Omental fat pad (tissue), 3 donors: ENCODE measurements at regions not wholly inside any gene's neighbourhood (a gene's known extent, or its start where the extent isn't known, plus 50 kb on each side); places are given as distances from the start of the nearest gene placed in this dataset.

Source experiments
- ATAC-seq: fragments of 150-250 bp; one replicate; pipeline ENCODE4 v1.9.1; 2016; ENCODE audit warnings: mild to moderate bottlenecking, moderate library complexity; ENCODE audit not compliant: low FRiP score
- DNase-seq: peaks from one replicate; pipeline ENCODE4 v3.0.0-alpha.2; 2019; ENCODE audit warnings: low spot score
- CTCF ChIP-seq, 3 donors: fragments of 450-650 bp; IDR thresholded peaks; one replicate each; pipeline ENCODE4 v1.5.1; 2016 to 2017; ENCODE audit warnings: antibody characterized with exemption in 3 of 3, mild to moderate bottlenecking in 3 of 3, moderate library complexity in 2 of 3

GRCh38 chr18:34540897-34541296 is 169.2 kb upstream of the DTNA start:
- TF ChIP-seq CTCF (IDR thresholded peaks at IDR 0.05), result no peak
- no peak for DNase-seq
- ATAC-seq, result no peak

GRCh38 chr18:34542625-34543024 is 167.5 kb upstream of the DTNA start:
- DNase-seq, result no peak
- TF ChIP-seq CTCF (IDR thresholded peaks at IDR 0.05), result no peak
- ATAC-seq, result no peak

GRCh38 chr18:34543356-34543755 is 166.7 kb upstream of the DTNA start:
- DNase-seq (no peak), ATAC-seq (no peak)
- no peak for TF ChIP-seq CTCF (IDR thresholded peaks at IDR 0.05)

- no peak for DNase-seq
- no peak for ATAC-seq
- TF ChIP-seq CTCF (IDR thresholded peaks at IDR 0.05), result no peak
Observed at GRCh38 chr18:34543945-34544344, 166.2 kb upstream of the DTNA start.

- DNase-seq (no peak), ATAC-seq (no peak)
- no peak for TF ChIP-seq CTCF (IDR thresholded peaks at IDR 0.05)
Observed at GRCh38 chr18:34544930-34545329, 165.2 kb upstream of the DTNA start.

- no peak for TF ChIP-seq CTCF (IDR thresholded peaks at IDR 0.05)
- ATAC-seq, result no peak
- no peak for DNase-seq
Observed at GRCh38 chr18:34548120-34548972, 161.8 kb upstream of the DTNA start.

- DNase-seq, result no peak
- TF ChIP-seq CTCF (IDR thresholded peaks at IDR 0.05), result no peak
- no peak for ATAC-seq
Observed at GRCh38 chr18:34548973-34549294, 161.2 kb upstream of the DTNA start.
